ENCODE measurements at regions not wholly inside any gene's neighbourhood (a gene's known extent, or its start where the extent isn't known, plus 50 kb on each side); places are given as distances from the start of the nearest gene placed in this dataset.

GRCh38 chr6:111973118-111973761, 80.7 kb upstream of the CCN6 start:
- Histone ChIP-seq H4K20me1 (ENCODE audit: insufficient read depth) (no peaks in the 10 kb centered on the region), H3K27me3 (ENCODE audit: insufficient read depth, low read depth) (no peaks in the 10 kb centered on the region), H3K79me2 (ENCODE audit: insufficient read depth, low read depth) (no peaks in the 10 kb centered on the region), H3K27ac (no peak overlapping the region), H3K4me3 (IDR thresholded peaks at IDR 0.05; ENCODE audit: insufficient read depth, low read depth, low read length) (no peak overlapping the region), H2AFZ (ENCODE audit: low read depth) (no peak overlapping the region), H3K36me3 (ENCODE audit: insufficient read depth) (no peaks in the 10 kb centered on the region), H3K4me1 (ENCODE audit: low read depth, poor library complexity, severe bottlenecking) (peaks cover 11% of the 10 kb centered on the region), H3K4me2 (no peak overlapping the region), H3K9ac (no peak overlapping the region)
- TF ChIP-seq CTCF (conservative IDR thresholded peaks at IDR 0.05; ENCODE audit: low read depth, low read length), result no peak

DNA sequence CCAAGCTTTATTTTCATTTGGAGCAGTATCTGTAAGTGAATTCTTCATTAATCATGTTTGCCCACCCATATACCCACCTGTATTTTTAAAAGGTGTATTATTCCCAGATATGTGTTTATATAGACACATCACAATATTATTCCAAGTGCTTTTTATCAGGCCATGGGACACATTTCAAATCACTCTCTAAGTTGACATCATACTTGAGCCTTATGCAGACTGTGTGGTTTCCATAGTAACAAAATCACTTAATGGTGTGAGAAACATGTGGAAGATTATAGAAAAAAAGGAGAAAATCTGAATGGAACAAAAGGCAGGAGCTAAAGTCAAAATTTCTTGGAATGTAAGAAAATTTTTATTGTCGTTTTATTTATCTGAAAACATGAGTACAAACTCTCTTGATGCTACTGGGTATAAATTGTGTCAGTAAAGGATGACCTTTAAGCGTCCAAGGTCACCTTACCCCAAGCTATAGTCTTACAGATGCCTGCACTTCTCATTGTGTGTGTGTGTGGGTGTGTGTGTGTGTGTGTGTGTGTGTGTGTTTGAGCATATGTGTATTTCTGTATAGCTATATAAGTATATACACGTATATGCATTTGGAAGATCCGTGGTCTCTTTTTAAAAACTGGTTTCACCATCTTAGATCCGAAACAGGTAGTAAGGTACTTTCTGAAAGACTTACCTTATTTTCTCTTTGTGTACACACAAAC, 79.8 kb upstream of the CCN6 start:
- H3K79me2 ChIP-seq (ENCODE audit: insufficient read depth, low read depth), result no peaks in the 10 kb centered on the region
- no peak overlapping the region for H3K4me3 ChIP-seq (IDR thresholded peaks at IDR 0.05; ENCODE audit: insufficient read depth, low read depth, low read length)
- peaks cover 11% of the 10 kb centered on the region for H3K4me1 ChIP-seq (ENCODE audit: low read depth, poor library complexity, severe bottlenecking)
- no peak overlapping the region for H2AFZ ChIP-seq (ENCODE audit: low read depth)
- H3K36me3 ChIP-seq (ENCODE audit: insufficient read depth), result no peaks in the 10 kb centered on the region
- H3K9ac ChIP-seq, result no peak overlapping the region
- H4K20me1 ChIP-seq (ENCODE audit: insufficient read depth), result no peaks in the 10 kb centered on the region
- no peak for TF ChIP-seq CTCF (conservative IDR thresholded peaks at IDR 0.05; ENCODE audit: low read depth, low read length)
- H3K27me3 ChIP-seq (ENCODE audit: insufficient read depth, low read depth), result no peaks in the 10 kb centered on the region
- H3K27ac ChIP-seq, result no peak overlapping the region
- no peak overlapping the region for H3K4me2 ChIP-seq

DNA sequence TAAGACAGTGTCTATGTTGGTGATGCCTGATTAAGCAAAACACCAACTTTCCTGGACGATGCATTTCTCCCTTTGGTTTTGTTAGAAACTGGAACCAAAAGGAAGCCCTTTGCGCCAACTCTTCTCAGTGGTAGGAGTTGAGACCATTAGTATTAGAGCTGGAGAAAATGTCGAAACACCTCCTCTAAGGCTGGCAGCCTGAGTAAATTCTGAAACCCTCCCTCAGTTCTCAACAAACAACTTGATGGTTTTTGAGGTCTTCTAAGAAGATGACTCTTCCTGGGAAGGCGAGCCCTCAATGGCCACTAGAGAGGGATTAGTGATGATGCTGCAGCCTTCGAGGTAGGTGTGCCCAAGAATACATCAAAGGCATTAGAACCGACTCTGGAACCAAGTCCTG, 78.4 kb upstream of the CCN6 start:
- no peak for TF ChIP-seq CTCF (conservative IDR thresholded peaks at IDR 0.05; ENCODE audit: low read depth, low read length)
- Histone ChIP-seq H2AFZ (ENCODE audit: low read depth) (no peak overlapping the region), H4K20me1 (ENCODE audit: insufficient read depth) (no peaks in the 10 kb centered on the region), H3K4me3 (IDR thresholded peaks at IDR 0.05; ENCODE audit: insufficient read depth, low read depth, low read length) (no peak overlapping the region), H3K4me2 (no peak overlapping the region), H3K9ac (no peak overlapping the region), H3K27me3 (ENCODE audit: insufficient read depth, low read depth) (no peaks in the 10 kb centered on the region), H3K79me2 (ENCODE audit: insufficient read depth, low read depth) (no peaks in the 10 kb centered on the region), H3K27ac (no peak overlapping the region), H3K36me3 (ENCODE audit: insufficient read depth) (no peaks in the 10 kb centered on the region), H3K4me1 (ENCODE audit: low read depth, poor library complexity, severe bottlenecking) (peaks cover 11% of the 10 kb centered on the region)

DNA sequence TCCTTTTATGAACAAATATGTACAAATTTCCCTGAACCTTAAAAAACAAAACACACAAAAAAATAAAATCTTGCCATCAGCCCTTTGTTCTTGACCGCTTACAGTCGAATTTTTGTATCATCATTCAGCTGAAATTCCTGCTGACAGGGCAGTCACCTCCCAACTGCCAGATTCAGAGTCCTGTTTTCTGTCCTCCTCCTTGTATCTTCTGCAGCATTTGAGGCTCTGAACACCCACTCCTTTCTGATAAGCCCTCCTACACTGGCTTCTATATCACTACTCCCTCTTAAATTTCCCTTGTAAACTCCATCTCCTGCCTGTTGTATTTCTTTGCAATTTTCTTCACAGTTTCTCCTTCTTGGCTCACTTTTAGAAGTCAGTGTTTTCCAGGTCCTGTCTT, 77.8 kb upstream of the CCN6 start:
- H3K27ac ChIP-seq, result no peak overlapping the region
- no peaks in the 10 kb centered on the region for H3K79me2 ChIP-seq (ENCODE audit: insufficient read depth, low read depth)
- no peak overlapping the region for H2AFZ ChIP-seq (ENCODE audit: low read depth)
- no peak overlapping the region for H3K4me2 ChIP-seq
- H3K27me3 ChIP-seq (ENCODE audit: insufficient read depth, low read depth), result no peaks in the 10 kb centered on the region
- no peaks in the 10 kb centered on the region for H3K36me3 ChIP-seq (ENCODE audit: insufficient read depth)
- peaks cover 11% of the 10 kb centered on the region for H3K4me1 ChIP-seq (ENCODE audit: low read depth, poor library complexity, severe bottlenecking)
- no peak for TF ChIP-seq CTCF (conservative IDR thresholded peaks at IDR 0.05; ENCODE audit: low read depth, low read length)
- H3K4me3 ChIP-seq (IDR thresholded peaks at IDR 0.05; ENCODE audit: insufficient read depth, low read depth, low read length), result no peak overlapping the region
- H4K20me1 ChIP-seq (ENCODE audit: insufficient read depth), result no peaks in the 10 kb centered on the region
- H3K9ac ChIP-seq, result no peak overlapping the region
